PC-3 (cell line): ENCODE measurements at regions not wholly inside any gene's neighbourhood (a gene's known extent, or its start where the extent isn't known, plus 50 kb on each side); places are given as distances from the start of the nearest gene placed in this dataset.

ENCODE experiments used
- ATAC-seq: fragments of 200-7000 bp; cut with Tn5 transposase; 2 replicates; pipeline ENCODE4 v1.9.1; 2020; ENCODE audit warnings: mild to moderate bottlenecking, moderate library complexity
- BruUV-seq: library from RNA; stranded (reverse); fragments of 400-500 nt; replicated peaks from 2 replicates; lab custom pipeline; 2021; lab: Mats Ljungman, UMichigan
- CTCF ChIA-PET: fragments of 300-600 bp; sonication (Branson Sonifier 250); formaldehyde crosslinking; loops from one replicate; lab custom pipeline; 2022; ENCODE audit warnings: antibody characterized with exemption; lab: Charles Lee
- POLR2A ChIA-PET: fragments of 300-600 bp; sonication (Branson Sonifier 250); formaldehyde crosslinking; loops from one replicate; lab custom pipeline; 2022; ENCODE audit warnings: antibody characterized with exemption; ENCODE audit not compliant: unreplicated experiment; lab: Charles Lee
- DNase-seq: peaks from one replicate; pipeline ENCODE4 v3.0.0-alpha.2; 2015
- H2AFZ ChIP-seq: fragments of 300-600 bp; sonication (generic); 2 replicates; pipeline ENCODE4 v1.6.0; 2016; ENCODE audit warnings: antibody characterized with exemption, low read length
- H3F3A ChIP-seq: fragments of 300-600 bp; sonication (generic); one replicate; pipeline ENCODE4 v1.6.0; 2017; ENCODE audit warnings: antibody characterized with exemption, low read length, control low read depth, mild to moderate bottlenecking; ENCODE audit not compliant: unreplicated experiment
- H3K27ac ChIP-seq: fragments of 300-600 bp; sonication (generic); 2 replicates; pipeline ENCODE4 v1.5.1; 2016; ENCODE audit warnings: mild to moderate bottlenecking, low read length
- H3K27me3 ChIP-seq: fragments of 300-600 bp; sonication (generic); 2 replicates; pipeline ENCODE4 v1.6.1; 2016; ENCODE audit warnings: low read length, mixed read lengths
- H3K36me3 ChIP-seq: fragments of 300-600 bp; sonication (generic); 2 replicates; pipeline ENCODE4 v1.6.1; 2016; ENCODE audit warnings: low read depth, mixed run types, low read length, mixed read lengths
- H3K4me1 ChIP-seq: fragments of 300-600 bp; sonication (generic); 2 replicates; pipeline ENCODE4 v1.5.1; 2016; ENCODE audit warnings: low read length; ENCODE audit not compliant: insufficient read depth
- H3K4me2 ChIP-seq: fragments of 300-600 bp; sonication (generic); 2 replicates; pipeline ENCODE4 v1.6.0; 2016; ENCODE audit warnings: low read length
- H3K4me3 ChIP-seq: fragments of 300-600 bp; sonication (generic); 2 replicates; pipeline ENCODE4 v1.5.1; 2016; ENCODE audit warnings: mild to moderate bottlenecking, low read length, mixed read lengths
- H3K79me2 ChIP-seq: fragments of 300-600 bp; sonication (generic); 2 replicates; pipeline ENCODE4 v1.6.1; 2017; ENCODE audit warnings: low read length, mixed read lengths
- H3K9ac ChIP-seq: fragments of 300-600 bp; sonication (generic); 2 replicates; pipeline ENCODE4 v1.6.0; 2016; ENCODE audit warnings: mild to moderate bottlenecking, low read length
- H3K9me2 ChIP-seq: fragments of 300-600 bp; sonication (generic); replicated peaks from 2 replicates; pipeline ENCODE4 v1.6.1; 2016; ENCODE audit warnings: mixed run types, low read length, mixed read lengths
- H3K9me3 ChIP-seq: fragments of 300-600 bp; sonication (generic); 2 replicates; pipeline ENCODE4 v1.6.1; 2016; ENCODE audit warnings: low read length, mixed read lengths
- H4K20me1 ChIP-seq: fragments of 300-600 bp; sonication (generic); 2 replicates; pipeline ENCODE4 v1.6.1; 2016; ENCODE audit warnings: low read length, mixed read lengths
- EZH2 ChIP-seq: fragments of 300-600 bp; sonication (generic); IDR thresholded peaks from one replicate; pipeline ENCODE4 v1.6.1; 2017; ENCODE audit warnings: antibody characterized with exemption, mild to moderate bottlenecking, low read length; ENCODE audit not compliant: unreplicated experiment
- EZH2phosphoT487 ChIP-seq: fragments of 300-600 bp; sonication (generic); IDR thresholded peaks from 2 replicates; pipeline ENCODE4 v1.6.1; 2018; ENCODE audit warnings: mild to moderate bottlenecking, antibody characterized with exemption, low read length, borderline replicate concordance
- intact Hi-C: fragments of 100-400 bp; cut with micrococcal nuclease; formaldehyde crosslinking; loops from 2 replicates; pipeline ENCODE4 v1.9.0; 2023
- TF ChIP-seq, protein P1 (sequence below): fragments of 300-600 bp; sonication (generic); conservative IDR thresholded peaks from 2 replicates; pipeline ENCODE4 v1.5.1; 2017; ENCODE audit warnings: antibody characterized with exemption, low read depth, mild to moderate bottlenecking, low read length

DNA sequence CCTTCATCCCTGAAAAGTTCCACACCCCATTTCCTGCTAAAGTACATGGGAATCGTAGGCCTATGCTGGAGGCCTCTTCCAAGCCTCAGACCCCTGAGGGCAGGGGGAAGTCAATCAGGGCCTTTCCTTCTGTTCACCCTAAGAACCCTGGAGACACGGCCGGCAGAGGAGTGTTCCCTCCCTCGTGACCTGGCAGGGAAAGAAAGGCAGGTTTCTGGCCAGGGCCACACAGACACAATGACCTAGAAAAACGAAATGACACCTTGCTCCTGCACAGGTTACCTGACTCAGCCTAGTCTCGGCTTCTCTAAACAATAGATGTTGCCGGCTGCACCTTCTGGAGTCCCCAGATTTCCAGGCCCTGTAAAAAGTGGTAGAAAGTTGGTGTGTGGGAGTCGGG lies 60.6 kb upstream of the CADM1 start:
- TF ChIP-seq, protein P1, sequence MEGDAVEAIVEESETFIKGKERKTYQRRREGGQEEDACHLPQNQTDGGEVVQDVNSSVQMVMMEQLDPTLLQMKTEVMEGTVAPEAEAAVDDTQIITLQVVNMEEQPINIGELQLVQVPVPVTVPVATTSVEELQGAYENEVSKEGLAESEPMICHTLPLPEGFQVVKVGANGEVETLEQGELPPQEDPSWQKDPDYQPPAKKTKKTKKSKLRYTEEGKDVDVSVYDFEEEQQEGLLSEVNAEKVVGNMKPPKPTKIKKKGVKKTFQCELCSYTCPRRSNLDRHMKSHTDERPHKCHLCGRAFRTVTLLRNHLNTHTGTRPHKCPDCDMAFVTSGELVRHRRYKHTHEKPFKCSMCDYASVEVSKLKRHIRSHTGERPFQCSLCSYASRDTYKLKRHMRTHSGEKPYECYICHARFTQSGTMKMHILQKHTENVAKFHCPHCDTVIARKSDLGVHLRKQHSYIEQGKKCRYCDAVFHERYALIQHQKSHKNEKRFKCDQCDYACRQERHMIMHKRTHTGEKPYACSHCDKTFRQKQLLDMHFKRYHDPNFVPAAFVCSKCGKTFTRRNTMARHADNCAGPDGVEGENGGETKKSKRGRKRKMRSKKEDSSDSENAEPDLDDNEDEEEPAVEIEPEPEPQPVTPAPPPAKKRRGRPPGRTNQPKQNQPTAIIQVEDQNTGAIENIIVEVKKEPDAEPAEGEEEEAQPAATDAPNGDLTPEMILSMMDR, result no peak
- TF ChIP-seq EZH2phosphoT487, result no peak
- no peak for TF ChIP-seq EZH2
- BruUV-seq, result no TSS peak
- no peaks in the 10 kb centered on the region for H4K20me1 ChIP-seq
- H3K36me3 ChIP-seq, result no peaks in the 10 kb centered on the region
- ChIA-PET POLR2A (no interaction called here), CTCF (no interaction called here)
- no peaks in the 10 kb centered on the region for H3F3A ChIP-seq
- no peaks in the 10 kb centered on the region for H3K27me3 ChIP-seq
- no peak overlapping the region for H3K4me3 ChIP-seq
- no peaks in the 10 kb centered on the region for H3K9me2 ChIP-seq
- H3K9ac ChIP-seq, result no peak overlapping the region
- H3K4me1 ChIP-seq, result no peaks in the 10 kb centered on the region
- no peak overlapping the region for H3K27ac ChIP-seq
- H2AFZ ChIP-seq, result no peak overlapping the region
- intact Hi-C loops, result no loop called here
- peaks cover 32% of the 10 kb centered on the region for H3K9me3 ChIP-seq
- no peak overlapping the region for H3K4me2 ChIP-seq
- no peaks in the 10 kb centered on the region for H3K79me2 ChIP-seq
- ATAC-seq (no peak), DNase-seq (no peak)

DNA sequence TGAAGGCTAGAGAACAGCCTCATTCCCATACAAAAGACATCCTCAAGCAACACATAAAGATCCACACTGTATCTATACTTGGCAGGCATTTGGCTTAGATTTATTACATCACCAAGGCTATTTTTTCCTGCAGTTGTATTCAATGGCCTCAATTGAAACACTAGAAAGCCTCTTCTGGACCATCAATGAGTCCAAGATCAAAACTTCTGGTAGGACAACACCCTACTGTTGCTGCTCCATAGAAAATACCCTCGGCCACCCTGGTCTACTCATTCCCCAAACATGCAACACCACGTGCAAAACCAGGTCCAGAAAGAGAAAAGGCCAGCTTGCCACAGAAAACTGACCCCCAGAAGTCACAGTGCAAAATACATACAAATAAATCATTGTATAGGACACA lies 56.9 kb upstream of the CADM1 start:
- intact Hi-C loops, result no loop called here
- H3K27me3 ChIP-seq, result no peaks in the 10 kb centered on the region
- peaks cover 19% of the 10 kb centered on the region for H3K9me3 ChIP-seq
- no peak overlapping the region for H2AFZ ChIP-seq
- POLR2A ChIA-PET, result no interaction called here
- H4K20me1 ChIP-seq, result no peaks in the 10 kb centered on the region
- CTCF ChIA-PET, result no interaction called here
- no peak overlapping the region for H3K27ac ChIP-seq
- no peak for DNase-seq
- no TSS peak for BruUV-seq
- no peaks in the 10 kb centered on the region for H3K4me1 ChIP-seq
- no peak overlapping the region for H3K9ac ChIP-seq
- H3K36me3 ChIP-seq, result no peaks in the 10 kb centered on the region
- H3K4me3 ChIP-seq, result no peak overlapping the region
- TF ChIP-seq EZH2 (no peak), EZH2phosphoT487 (no peak)
- TF ChIP-seq, protein P1, result no peak
- no peaks in the 10 kb centered on the region for H3K9me2 ChIP-seq
- H3F3A ChIP-seq, result no peaks in the 10 kb centered on the region
- ATAC-seq, result no peak
- H3K79me2 ChIP-seq, result no peaks in the 10 kb centered on the region
- no peak overlapping the region for H3K4me2 ChIP-seq

DNA sequence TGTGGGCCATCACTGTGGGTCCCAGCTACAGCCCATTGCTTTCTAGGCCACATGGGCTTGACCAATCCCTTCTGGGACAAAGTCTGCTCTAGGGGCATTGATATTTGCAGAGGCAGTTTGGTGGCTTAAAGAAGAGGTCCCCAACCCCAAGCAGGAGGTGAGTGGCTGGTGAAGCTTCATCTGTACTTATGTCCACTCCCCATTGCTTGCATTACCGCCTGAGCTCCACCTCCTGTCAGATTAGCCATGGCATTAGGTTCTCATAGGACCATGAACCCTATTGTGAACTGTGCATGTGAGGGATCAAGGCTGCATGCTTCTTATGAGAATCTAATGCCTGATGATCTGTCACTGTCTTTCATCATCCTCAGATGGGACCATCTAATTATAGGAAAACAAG lies 54.4 kb upstream of the CADM1 start:
- Histone ChIP-seq H3K36me3 (no peaks in the 10 kb centered on the region), H3K27me3 (no peaks in the 10 kb centered on the region), H3K4me1 (no peaks in the 10 kb centered on the region), H3K4me3 (no peak overlapping the region), H3F3A (no peaks in the 10 kb centered on the region), H3K9me3 (peaks cover 24% of the 10 kb centered on the region), H3K4me2 (no peak overlapping the region), H2AFZ (no peak overlapping the region), H3K79me2 (no peaks in the 10 kb centered on the region), H3K9ac (no peak overlapping the region), H3K9me2 (no peaks in the 10 kb centered on the region), H3K27ac (no peak overlapping the region), H4K20me1 (no peaks in the 10 kb centered on the region)
- ATAC-seq (no peak), DNase-seq (no peak)
- POLR2A ChIA-PET, result no interaction called here
- CTCF ChIA-PET, result no interaction called here
- intact Hi-C loops, result no loop called here
- BruUV-seq, result no TSS peak
- no peak for TF ChIP-seq EZH2
